Upper lobe of left lung (tissue), 4 donors: ENCODE measurements at regions not wholly inside any gene's neighbourhood (a gene's known extent, or its start where the extent isn't known, plus 50 kb on each side); places are given as distances from the start of the nearest gene placed in this dataset.

Experiments used
- EP300 ChIP-seq, 4 donors: sonication (generic); formaldehyde crosslinking; IDR thresholded peaks; one replicate each; pipeline ENCODE4 v1.5.1; 2017; ENCODE audit warnings: antibody characterized with exemption in 4 of 4, control low read depth in 2 of 4
- POLR2A ChIP-seq, 4 donors: fragments of 450-650 bp; IDR thresholded peaks; one replicate each; pipeline ENCODE4 v1.5.1; 2016 to 2017; ENCODE audit warnings: antibody characterized with exemption in 4 of 4, mild to moderate bottlenecking in 2 of 4
- POLR2AphosphoS5 ChIP-seq, 2 donors: sonication (generic); formaldehyde crosslinking; IDR thresholded peaks; one replicate each; pipeline ENCODE4 v1.5.1; 2017; ENCODE audit warnings: antibody characterized with exemption in 2 of 2
- TF ChIP-seq, protein P1 (sequence below), 6 experiments: fragments of 450-650 bp in 4 of 6; fragments of 200-600 bp in 2 of 6; sonication (generic) in 2 of 6; IDR thresholded peaks; one replicate each; pipeline ENCODE4 v1.5.1; 2016 to 2019; ENCODE audit warnings: antibody characterized with exemption in 6 of 6

DNA sequence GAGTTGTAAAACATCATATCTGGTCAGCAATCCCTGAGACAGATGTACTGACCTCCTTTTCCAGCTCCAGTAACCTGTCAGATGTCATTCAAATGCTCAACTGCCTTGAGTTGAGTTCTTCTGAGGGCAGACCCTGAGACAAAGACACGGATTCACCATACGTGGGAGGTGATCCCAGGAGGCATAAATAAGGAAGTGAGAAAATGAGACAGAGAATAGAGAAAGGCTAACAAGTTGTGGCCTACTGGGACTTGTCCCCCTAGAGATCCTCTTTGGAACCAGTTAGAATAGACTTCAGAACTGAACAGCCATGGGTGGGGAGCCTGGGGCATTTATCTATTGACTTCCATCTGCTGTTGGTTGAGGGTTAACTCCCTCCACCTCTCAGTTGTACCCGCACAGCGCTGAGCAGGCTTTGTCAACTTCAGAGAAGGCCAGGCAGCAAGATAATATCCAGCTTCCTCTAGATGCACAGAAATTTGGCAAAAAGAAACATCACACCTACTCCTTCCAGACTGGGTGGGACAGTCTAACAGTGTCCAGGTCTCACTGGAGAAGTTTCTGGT lies 123.0 kb upstream of the DYNLRB2 start:
- TF ChIP-seq, protein P1, sequence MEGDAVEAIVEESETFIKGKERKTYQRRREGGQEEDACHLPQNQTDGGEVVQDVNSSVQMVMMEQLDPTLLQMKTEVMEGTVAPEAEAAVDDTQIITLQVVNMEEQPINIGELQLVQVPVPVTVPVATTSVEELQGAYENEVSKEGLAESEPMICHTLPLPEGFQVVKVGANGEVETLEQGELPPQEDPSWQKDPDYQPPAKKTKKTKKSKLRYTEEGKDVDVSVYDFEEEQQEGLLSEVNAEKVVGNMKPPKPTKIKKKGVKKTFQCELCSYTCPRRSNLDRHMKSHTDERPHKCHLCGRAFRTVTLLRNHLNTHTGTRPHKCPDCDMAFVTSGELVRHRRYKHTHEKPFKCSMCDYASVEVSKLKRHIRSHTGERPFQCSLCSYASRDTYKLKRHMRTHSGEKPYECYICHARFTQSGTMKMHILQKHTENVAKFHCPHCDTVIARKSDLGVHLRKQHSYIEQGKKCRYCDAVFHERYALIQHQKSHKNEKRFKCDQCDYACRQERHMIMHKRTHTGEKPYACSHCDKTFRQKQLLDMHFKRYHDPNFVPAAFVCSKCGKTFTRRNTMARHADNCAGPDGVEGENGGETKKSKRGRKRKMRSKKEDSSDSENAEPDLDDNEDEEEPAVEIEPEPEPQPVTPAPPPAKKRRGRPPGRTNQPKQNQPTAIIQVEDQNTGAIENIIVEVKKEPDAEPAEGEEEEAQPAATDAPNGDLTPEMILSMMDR (IDR thresholded peaks at IDR 0.05) = no peak
- TF ChIP-seq POLR2A (IDR thresholded peaks at IDR 0.05) (no peak), POLR2AphosphoS5 (IDR thresholded peaks at IDR 0.05) (no peak), EP300 (IDR thresholded peaks at IDR 0.05) (no peak)
